ENCODE measurements at regions not wholly inside any gene's neighbourhood (a gene's known extent, or its start where the extent isn't known, plus 50 kb on each side); places are given as distances from the start of the nearest gene placed in this dataset.

DNA sequence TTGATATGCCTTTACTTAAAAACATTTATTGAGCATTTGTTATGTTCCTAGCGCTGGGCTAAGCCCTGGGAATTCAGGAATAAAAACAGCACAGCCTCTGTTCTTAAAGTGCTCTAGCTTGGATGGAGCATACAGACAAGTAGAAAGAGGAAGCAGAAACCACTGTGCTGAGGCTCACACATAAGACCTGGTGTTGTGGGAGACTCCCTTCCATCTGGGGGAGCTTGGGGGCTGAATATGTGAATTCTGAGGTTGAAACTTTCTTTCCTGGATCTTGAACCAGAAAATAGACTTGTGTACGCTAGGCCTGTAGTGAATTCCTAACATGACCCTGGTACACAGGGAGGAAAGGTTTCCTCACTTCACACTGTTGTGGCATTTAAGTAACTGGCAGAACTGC is 209.9 kb downstream of the ZNF326 start:
- no peak overlapping the region for H3K9ac ChIP-seq (ENCODE audit: insufficient read depth, low read depth, low read length)
- ChIA-PET POLR2A (no interaction called here), CTCF (ENCODE audit: low intra/inter-chr PET ratio, low total read pairs) (no interaction called here)
- H3K4me2 ChIP-seq (ENCODE audit: low read depth, low read length): no peak overlapping the region
- 2% methylated on average over 2 of the region's 2 CpGs for WGBS (ENCODE audit: low lambda C conversion rate)
- no peak overlapping the region for H3K27ac ChIP-seq (ENCODE audit: extremely low read length, insufficient read depth, low read length)
- no TSS peak for BruUV-seq (replicated peaks)
- no peak overlapping the region for H3K4me3 ChIP-seq (replicated peaks in 1 of 3; ENCODE audit: insufficient read depth in 1 of 3, low read depth in 2 of 3, low read length in 3 of 3)
- DNase-seq (ENCODE audit: low spot score): no peak
- intact Hi-C loops (cut with micrococcal nuclease; ENCODE audit: unreplicated experiment): loop anchor here (10.0 kb wide), 1 partner anchor 90 kb away; no protein-coding TSS in a partner anchor
- no peak overlapping the region for H2AFZ ChIP-seq (ENCODE audit: low read length)
- H3K79me2 ChIP-seq (ENCODE audit: insufficient read depth, low read length): no peaks in the 10 kb centered on the region
- no peak for ATAC-seq
- H4K20me1 ChIP-seq (ENCODE audit: insufficient read depth, low read length): no peaks in the 10 kb centered on the region
- no peak for FAIRE-seq
- no peaks in the 10 kb centered on the region for H3K27me3 ChIP-seq (ENCODE audit: control insufficient read depth in 1 of 2, insufficient read depth in 2 of 2, low read length in 2 of 2)
- H3K36me3 ChIP-seq (replicated peaks in 1 of 2; ENCODE audit: control insufficient read depth in 1 of 2, insufficient read depth in 2 of 2, low read length in 2 of 2): no peaks in the 10 kb centered on the region
- H3K9me3 ChIP-seq (ENCODE audit: low read length): no peaks in the 10 kb centered on the region
- TF ChIP-seq ZNF644 (CRISPR knock-in tag; IDR thresholded peaks at IDR 0.05; ENCODE audit: low read depth) (no peak), MED8 (CRISPR knock-in tag; IDR thresholded peaks at IDR 0.05; ENCODE audit: insufficient replicate concordance) (no peak), CHCHD3 (CRISPR knock-in tag; IDR thresholded peaks at IDR 0.05) (no peak), ETV5 (CRISPR knock-in tag; IDR thresholded peaks at IDR 0.05; ENCODE audit: borderline replicate concordance) (no peak), RAD21 (CRISPR knock-in tag; IDR thresholded peaks at IDR 0.05) (no peak), SATB2 (CRISPR knock-in tag; IDR thresholded peaks at IDR 0.05) (no peak), ZNF678 (CRISPR knock-in tag; IDR thresholded peaks at IDR 0.05) (no peak), ZNF724P (CRISPR knock-in tag; IDR thresholded peaks at IDR 0.05; ENCODE audit: borderline replicate concordance) (no peak), TAF15 (IDR thresholded peaks at IDR 0.05; ENCODE audit: low read depth, low read length, poor library complexity, severe bottlenecking) (no peak), ZNF207 (IDR thresholded peaks at IDR 0.05; ENCODE audit: borderline replicate concordance) (no peak), ZNF44 (CRISPR knock-in tag; IDR thresholded peaks at IDR 0.05) (no peak)
- TF ChIP-seq, protein P1, sequence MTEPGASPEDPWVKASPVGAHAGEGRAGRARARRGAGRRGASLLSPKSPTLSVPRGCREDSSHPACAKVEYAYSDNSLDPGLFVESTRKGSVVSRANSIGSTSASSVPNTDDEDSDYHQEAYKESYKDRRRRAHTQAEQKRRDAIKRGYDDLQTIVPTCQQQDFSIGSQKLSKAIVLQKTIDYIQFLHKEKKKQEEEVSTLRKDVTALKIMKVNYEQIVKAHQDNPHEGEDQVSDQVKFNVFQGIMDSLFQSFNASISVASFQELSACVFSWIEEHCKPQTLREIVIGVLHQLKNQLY (CRISPR knock-in tag; IDR thresholded peaks at IDR 0.05): no peak
- TF ChIP-seq, protein P2, sequence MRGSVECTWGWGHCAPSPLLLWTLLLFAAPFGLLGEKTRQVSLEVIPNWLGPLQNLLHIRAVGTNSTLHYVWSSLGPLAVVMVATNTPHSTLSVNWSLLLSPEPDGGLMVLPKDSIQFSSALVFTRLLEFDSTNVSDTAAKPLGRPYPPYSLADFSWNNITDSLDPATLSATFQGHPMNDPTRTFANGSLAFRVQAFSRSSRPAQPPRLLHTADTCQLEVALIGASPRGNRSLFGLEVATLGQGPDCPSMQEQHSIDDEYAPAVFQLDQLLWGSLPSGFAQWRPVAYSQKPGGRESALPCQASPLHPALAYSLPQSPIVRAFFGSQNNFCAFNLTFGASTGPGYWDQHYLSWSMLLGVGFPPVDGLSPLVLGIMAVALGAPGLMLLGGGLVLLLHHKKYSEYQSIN (CRISPR knock-in tag; IDR thresholded peaks at IDR 0.05; ENCODE audit: borderline replicate concordance): no peak
- TF ChIP-seq, protein P3, sequence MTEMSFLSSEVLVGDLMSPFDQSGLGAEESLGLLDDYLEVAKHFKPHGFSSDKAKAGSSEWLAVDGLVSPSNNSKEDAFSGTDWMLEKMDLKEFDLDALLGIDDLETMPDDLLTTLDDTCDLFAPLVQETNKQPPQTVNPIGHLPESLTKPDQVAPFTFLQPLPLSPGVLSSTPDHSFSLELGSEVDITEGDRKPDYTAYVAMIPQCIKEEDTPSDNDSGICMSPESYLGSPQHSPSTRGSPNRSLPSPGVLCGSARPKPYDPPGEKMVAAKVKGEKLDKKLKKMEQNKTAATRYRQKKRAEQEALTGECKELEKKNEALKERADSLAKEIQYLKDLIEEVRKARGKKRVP (CRISPR knock-in tag; IDR thresholded peaks at IDR 0.05): no peak
- TF ChIP-seq, protein P4, sequence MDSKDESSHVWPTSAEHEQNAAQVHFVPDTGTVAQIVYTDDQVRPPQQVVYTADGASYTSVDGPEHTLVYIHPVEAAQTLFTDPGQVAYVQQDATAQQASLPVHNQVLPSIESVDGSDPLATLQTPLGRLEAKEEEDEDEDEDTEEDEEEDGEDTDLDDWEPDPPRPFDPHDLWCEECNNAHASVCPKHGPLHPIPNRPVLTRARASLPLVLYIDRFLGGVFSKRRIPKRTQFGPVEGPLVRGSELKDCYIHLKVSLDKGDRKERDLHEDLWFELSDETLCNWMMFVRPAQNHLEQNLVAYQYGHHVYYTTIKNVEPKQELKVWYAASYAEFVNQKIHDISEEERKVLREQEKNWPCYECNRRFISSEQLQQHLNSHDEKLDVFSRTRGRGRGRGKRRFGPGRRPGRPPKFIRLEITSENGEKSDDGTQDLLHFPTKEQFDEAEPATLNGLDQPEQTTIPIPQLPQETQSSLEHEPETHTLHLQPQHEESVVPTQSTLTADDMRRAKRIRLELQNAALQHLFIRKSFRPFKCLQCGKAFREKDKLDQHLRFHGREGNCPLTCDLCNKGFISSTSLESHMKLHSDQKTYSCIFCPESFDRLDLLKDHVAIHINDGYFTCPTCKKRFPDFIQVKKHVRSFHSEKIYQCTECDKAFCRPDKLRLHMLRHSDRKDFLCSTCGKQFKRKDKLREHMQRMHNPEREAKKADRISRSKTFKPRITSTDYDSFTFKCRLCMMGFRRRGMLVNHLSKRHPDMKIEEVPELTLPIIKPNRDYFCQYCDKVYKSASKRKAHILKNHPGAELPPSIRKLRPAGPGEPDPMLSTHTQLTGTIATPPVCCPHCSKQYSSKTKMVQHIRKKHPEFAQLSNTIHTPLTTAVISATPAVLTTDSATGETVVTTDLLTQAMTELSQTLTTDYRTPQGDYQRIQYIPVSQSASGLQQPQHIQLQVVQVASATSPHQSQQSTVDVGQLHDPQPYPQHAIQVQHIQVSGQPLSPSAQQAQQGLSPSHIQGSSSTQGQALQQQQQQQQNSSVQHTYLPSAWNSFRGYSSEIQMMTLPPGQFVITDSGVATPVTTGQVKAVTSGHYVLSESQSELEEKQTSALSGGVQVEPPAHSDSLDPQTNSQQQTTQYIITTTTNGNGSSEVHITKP (CRISPR knock-in tag; IDR thresholded peaks at IDR 0.05; ENCODE audit: low read depth): no peak
- TF ChIP-seq, protein P5, sequence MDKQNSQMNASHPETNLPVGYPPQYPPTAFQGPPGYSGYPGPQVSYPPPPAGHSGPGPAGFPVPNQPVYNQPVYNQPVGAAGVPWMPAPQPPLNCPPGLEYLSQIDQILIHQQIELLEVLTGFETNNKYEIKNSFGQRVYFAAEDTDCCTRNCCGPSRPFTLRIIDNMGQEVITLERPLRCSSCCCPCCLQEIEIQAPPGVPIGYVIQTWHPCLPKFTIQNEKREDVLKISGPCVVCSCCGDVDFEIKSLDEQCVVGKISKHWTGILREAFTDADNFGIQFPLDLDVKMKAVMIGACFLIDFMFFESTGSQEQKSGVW (CRISPR knock-in tag; IDR thresholded peaks at IDR 0.05; ENCODE audit: borderline replicate concordance): no peak
- H3K4me1 ChIP-seq (ENCODE audit: insufficient read depth, low read length): no peaks in the 10 kb centered on the region
- in situ Hi-C loops (cut with HindIII; ENCODE audit: extremely low pct_ligation_motif_present, low pct_unique_long_range_greater_than_20kb): no loop called here

Measured in HepG2 (cell line).